Right atrium auricular region (tissue), 2 donors: ENCODE measurements at regions not wholly inside any gene's neighbourhood (a gene's known extent, or its start where the extent isn't known, plus 50 kb on each side); places are given as distances from the start of the nearest gene placed in this dataset.

ENCODE experiments used
- DNase-seq: peaks from one replicate; pipeline ENCODE4 v3.0.0-alpha.2; 2019; ENCODE audit warnings: low spot score
- H3K27ac ChIP-seq, 2 donors: fragments of 200-600 bp; sonication (generic); 1 replicate in 1 of 2; 2 replicates in 1 of 2; pipeline ENCODE4 v1.5.1; 2016 to 2019
- H3K27me3 ChIP-seq, 2 donors: fragments of 200-600 bp; sonication (generic); one replicate each; pipeline versions ENCODE4 v1.5.1 to v1.6.0; 2017 to 2019
- H3K36me3 ChIP-seq: fragments of 200-600 bp; sonication (generic); one replicate; pipeline ENCODE4 v1.5.1; 2016
- H3K4me1 ChIP-seq, 2 donors: fragments of 200-600 bp; sonication (generic); one replicate each; pipeline versions ENCODE4 v1.5.1 to v1.6.0; 2017 to 2019
- H3K4me3 ChIP-seq, 2 donors: fragments of 200-600 bp; sonication (generic); 1 replicate in 1 of 2; 2 replicates in 1 of 2; pipeline ENCODE4 v1.5.1; 2017 to 2019; ENCODE audit warnings: mild to moderate bottlenecking in 1 of 2, moderate library complexity in 1 of 2
- H3K9me3 ChIP-seq, 2 donors: fragments of 200-600 bp; sonication (generic); one replicate each; pipeline ENCODE4 v1.5.1; 2019
- CTCF ChIP-seq, 2 donors: fragments of 200-600 bp; sonication (generic); IDR thresholded peaks; one replicate each; pipeline ENCODE4 v1.5.1; 2019; ENCODE audit warnings: antibody characterized with exemption in 2 of 2

- Histone ChIP-seq H3K4me1 (peaks cover 0 to 4% of the 10 kb centered on the region in 2 donors), H3K9me3 (no peaks in the 10 kb centered on the region), H3K36me3 (no peaks in the 10 kb centered on the region), H3K27ac (no peak overlapping the region), H3K27me3 (no peaks in the 10 kb centered on the region), H3K4me3 (no peak overlapping the region)
- TF ChIP-seq CTCF (IDR thresholded peaks at IDR 0.05) = no peak
- DNase-seq = no peak
Measured at GRCh38 chr6:137269803-137270202, 50.6 kb upstream of the IFNGR1 start.

- peaks cover 0 to 4% of the 10 kb centered on the region in 2 donors for H3K4me1 ChIP-seq
- no peak overlapping the region for H3K4me3 ChIP-seq
- no peaks in the 10 kb centered on the region for H3K9me3 ChIP-seq
- no peak for DNase-seq
- no peaks in the 10 kb centered on the region for H3K36me3 ChIP-seq
- TF ChIP-seq CTCF (IDR thresholded peaks at IDR 0.05) = no peak
- H3K27me3 ChIP-seq = no peaks in the 10 kb centered on the region
- H3K27ac ChIP-seq = no peak overlapping the region
Measured at GRCh38 chr6:137269347-137269746, 50.2 kb upstream of the IFNGR1 start.
